Naive thymus-derived CD4-positive, alpha-beta T cell (primary cell): ENCODE measurements at regions not wholly inside any gene's neighbourhood (a gene's known extent, or its start where the extent isn't known, plus 50 kb on each side); places are given as distances from the start of the nearest gene placed in this dataset.

ENCODE experiments used
- ATAC-seq: fragments of 150-1000 bp; cut with Tn5 transposase; 2 replicates; pipeline ENCODE4 v1.10.0; 2021; ENCODE audit warnings: mild to moderate bottlenecking, moderate library complexity
- CTCF ChIA-PET: fragments of 350-600 bp; sonication (Branson Sonifier 250); formaldehyde crosslinking; loops from one replicate; lab custom pipeline; 2021; ENCODE audit warnings: antibody characterized with exemption; lab: Charles Lee
- POLR2A ChIA-PET: fragments of 350-600 bp; sonication (Branson Sonifier 250); formaldehyde crosslinking; loops from one replicate; lab custom pipeline; 2021; ENCODE audit warnings: antibody characterized with exemption, inconsistent platforms; lab: Charles Lee
- DNase-seq, 9 donors: peaks; one replicate each; pipeline versions ENCODE4 v3.0.0 to v3.0.0-alpha.2; 2020 to 2022; ENCODE audit warnings: mixed read lengths in 1 of 9
- H3K27ac ChIP-seq: one replicate; pipeline ENCODE4 v1.7.0; 2013; ENCODE audit warnings: mild to moderate bottlenecking, low read depth, low read length, moderate library complexity
- H3K27me3 ChIP-seq, 2 donors: one replicate each; pipeline ENCODE4 v1.7.0; 2013; ENCODE audit warnings: low read length in 2 of 2, mild to moderate bottlenecking in 2 of 2, moderate library complexity in 2 of 2; ENCODE audit not compliant: control insufficient read depth in 2 of 2, insufficient read depth in 2 of 2
- H3K36me3 ChIP-seq, 3 experiments: 1 replicate in 2 of 3; 2 replicates in 1 of 3; pipeline ENCODE4 v1.7.0; 2013; ENCODE audit warnings: low read length in 3 of 3, mild to moderate bottlenecking in 3 of 3, moderate library complexity in 1 of 3; ENCODE audit not compliant: insufficient read depth in 3 of 3, control insufficient read depth in 2 of 3
- H3K4me1 ChIP-seq, 2 donors: one replicate each; pipeline ENCODE4 v1.7.0; 2013; ENCODE audit warnings: low read length in 2 of 2, mild to moderate bottlenecking in 2 of 2, moderate library complexity in 1 of 2; ENCODE audit not compliant: control insufficient read depth in 2 of 2, insufficient read depth in 2 of 2
- H3K4me3 ChIP-seq: 2 replicates; pipeline ENCODE4 v1.7.0; 2013; ENCODE audit warnings: mild to moderate bottlenecking, low read length
- H3K9me3 ChIP-seq, 3 experiments: 1 replicate in 2 of 3; 2 replicates in 1 of 3; pipeline ENCODE4 v1.7.0; 2013; ENCODE audit warnings: low read length in 3 of 3; ENCODE audit not compliant: control insufficient read depth in 2 of 3
- H3K27ac Mint-ChIP-seq, 9 donors: one replicate each; pipeline ENCODE4 v1.8.0; 2020 to 2022; ENCODE audit warnings: mixed read lengths in 9 of 9, mild to moderate bottlenecking in 8 of 9, moderate library complexity in 5 of 9, inconsistent platforms in 2 of 9
- H3K27me3 Mint-ChIP-seq, 5 donors: one replicate each; pipeline ENCODE4 v1.8.0; 2021 to 2022; ENCODE audit warnings: mixed read lengths in 5 of 5, mild to moderate bottlenecking in 1 of 5
- H3K36me3 Mint-ChIP-seq, 5 donors: one replicate each; pipeline ENCODE4 v1.8.0; 2020 to 2022; ENCODE audit warnings: mixed read lengths in 5 of 5, mild to moderate bottlenecking in 3 of 5, inconsistent platforms in 1 of 5
- H3K4me1 Mint-ChIP-seq, 7 donors: one replicate each; pipeline ENCODE4 v1.8.0; 2020 to 2022; ENCODE audit warnings: mixed read lengths in 7 of 7, mild to moderate bottlenecking in 3 of 7, inconsistent platforms in 1 of 7
- H3K4me3 Mint-ChIP-seq, 10 donors: one replicate each; pipeline ENCODE4 v1.8.0; 2020 to 2022; ENCODE audit warnings: mild to moderate bottlenecking in 10 of 10, mixed read lengths in 10 of 10, moderate library complexity in 6 of 10, inconsistent platforms in 2 of 10
- H3K9me3 Mint-ChIP-seq, 11 donors: one replicate each; pipeline ENCODE4 v1.8.0; 2020 to 2022; ENCODE audit warnings: mixed read lengths in 11 of 11, mild to moderate bottlenecking in 4 of 11, inconsistent platforms in 1 of 11, moderate library complexity in 1 of 11
- intact Hi-C, 2 donors: fragments of 100-400 bp; cut with micrococcal nuclease; formaldehyde crosslinking; loops; one replicate each; pipeline ENCODE4 v1.15.1; 2023

GRCh38 chr17:51491416-51491815 lies 231.1 kb downstream of the UTP18 start:
- no peaks in the 10 kb centered on the region for H3K27me3 ChIP-seq
- Mint-ChIP-seq H3K27ac (no peak overlapping the region), H3K36me3 (no peaks in the 10 kb centered on the region), H3K4me3 (no peak overlapping the region), H3K27me3 (peaks cover 0 to 15% (median 5%) of the 10 kb centered on the region in 5 donors), H3K4me1 (peaks cover 4 to 11% (median 7%) of the 10 kb centered on the region in 7 donors), H3K9me3 (peaks cover 0 to 1% (median 0%) of the 10 kb centered on the region in 11 donors)
- no peaks in the 10 kb centered on the region for H3K36me3 ChIP-seq
- ChIA-PET POLR2A (no interaction called here), CTCF (no interaction called here)
- H3K4me3 ChIP-seq, result no peak overlapping the region
- ATAC-seq (no peak), DNase-seq (no peak)
- H3K9me3 ChIP-seq, result no peaks in the 10 kb centered on the region
- no peaks in the 10 kb centered on the region for H3K4me1 ChIP-seq
- H3K27ac ChIP-seq, result no peak overlapping the region
- intact Hi-C loops, result no loop called here

GRCh38 chr17:51493206-51493605 lies 232.9 kb downstream of the UTP18 start:
- no peak overlapping the region for H3K4me3 ChIP-seq
- ChIA-PET POLR2A (no interaction called here), CTCF (interaction anchor here (1.5 kb wide), 1 partner anchor 32 kb away, joined by 5 read pairs; no protein-coding TSS in a partner anchor)
- peaks cover 0 to 11% (median under 1%) of the 10 kb centered on the region in 7 donors for H3K4me1 Mint-ChIP-seq
- H3K36me3 ChIP-seq, result no peaks in the 10 kb centered on the region
- H3K4me1 ChIP-seq, result no peaks in the 10 kb centered on the region
- no peak overlapping the region for H3K27ac Mint-ChIP-seq
- H3K27me3 ChIP-seq, result no peaks in the 10 kb centered on the region
- ATAC-seq (no peak), DNase-seq (no peak)
- no peaks in the 10 kb centered on the region for H3K36me3 Mint-ChIP-seq
- peaks cover 0 to 9% (median 0%) of the 10 kb centered on the region in 5 donors for H3K27me3 Mint-ChIP-seq
- no peak overlapping the region for H3K4me3 Mint-ChIP-seq
- no peaks in the 10 kb centered on the region for H3K9me3 ChIP-seq
- no peak overlapping the region for H3K27ac ChIP-seq
- intact Hi-C loops, result no loop called here
- peaks cover 0 to 1% (median 0%) of the 10 kb centered on the region in 11 donors for H3K9me3 Mint-ChIP-seq

GRCh38 chr17:51496378-51496777 lies 236.0 kb downstream of the UTP18 start:
- Mint-ChIP-seq H3K4me3 (no peak overlapping the region), H3K27me3 (peaks cover 0 to 13% (median 0%) of the 10 kb centered on the region in 5 donors), H3K9me3 (no peaks in the 10 kb centered on the region), H3K27ac (no peak overlapping the region), H3K36me3 (no peaks in the 10 kb centered on the region), H3K4me1 (peaks cover 0 to 11% (median 0%) of the 10 kb centered on the region in 7 donors)
- Histone ChIP-seq H3K27me3 (no peaks in the 10 kb centered on the region), H3K36me3 (no peaks in the 10 kb centered on the region), H3K9me3 (no peaks in the 10 kb centered on the region), H3K4me1 (no peaks in the 10 kb centered on the region), H3K4me3 (no peak overlapping the region), H3K27ac (no peak overlapping the region)
- intact Hi-C loops, result no loop called here
- ChIA-PET POLR2A (no interaction called here), CTCF (no interaction called here)
- DNase-seq, result no peak
- no peak for ATAC-seq

- H3K36me3 ChIP-seq, result no peaks in the 10 kb centered on the region
- no peak overlapping the region for H3K4me3 ChIP-seq
- no peak overlapping the region for H3K27ac ChIP-seq
- Mint-ChIP-seq H3K9me3 (no peaks in the 10 kb centered on the region), H3K4me1 (peaks cover 0 to 6% (median 0%) of the 10 kb centered on the region in 7 donors), H3K27ac (no peak overlapping the region), H3K36me3 (peaks cover 0 to 3% (median 0%) of the 10 kb centered on the region in 5 donors), H3K4me3 (no peak overlapping the region), H3K27me3 (peaks cover 0 to 19% (median 10%) of the 10 kb centered on the region in 5 donors)
- ChIA-PET CTCF (no interaction called here), POLR2A (no interaction called here)
- no peaks in the 10 kb centered on the region for H3K9me3 ChIP-seq
- no peak for DNase-seq
- ATAC-seq, result no peak
- H3K27me3 ChIP-seq, result no peaks in the 10 kb centered on the region
- intact Hi-C loops, result no loop called here
- H3K4me1 ChIP-seq, result no peaks in the 10 kb centered on the region
These were observed 239.6 kb downstream of the UTP18 start for GRCh38 chr17:51499897-51500296.

- Histone ChIP-seq H3K9me3 (no peaks in the 10 kb centered on the region), H3K27me3 (no peaks in the 10 kb centered on the region), H3K27ac (no peak overlapping the region), H3K4me1 (no peaks in the 10 kb centered on the region), H3K4me3 (no peak overlapping the region), H3K36me3 (no peaks in the 10 kb centered on the region)
- H3K36me3 Mint-ChIP-seq, result peaks cover 0 to 3% (median 0%) of the 10 kb centered on the region in 5 donors
- peaks cover 0 to 19% (median 12%) of the 10 kb centered on the region in 5 donors for H3K27me3 Mint-ChIP-seq
- no peak overlapping the region for H3K27ac Mint-ChIP-seq
- H3K9me3 Mint-ChIP-seq, result no peaks in the 10 kb centered on the region
- DNase-seq (no peak), ATAC-seq (no peak)
- intact Hi-C loops, result no loop called here
- H3K4me3 Mint-ChIP-seq, result no peak overlapping the region
- ChIA-PET CTCF (no interaction called here), POLR2A (no interaction called here)
- H3K4me1 Mint-ChIP-seq, result peaks cover 0 to 6% (median 0%) of the 10 kb centered on the region in 7 donors
These were observed 240.1 kb downstream of the UTP18 start for GRCh38 chr17:51500454-51500853.

GRCh38 chr17:51505450-51505849 lies 245.1 kb downstream of the UTP18 start:
- Histone ChIP-seq H3K4me1 (no peaks in the 10 kb centered on the region), H3K27ac (no peak overlapping the region), H3K36me3 (no peaks in the 10 kb centered on the region), H3K4me3 (no peak overlapping the region), H3K27me3 (no peaks in the 10 kb centered on the region), H3K9me3 (no peaks in the 10 kb centered on the region)
- no peaks in the 10 kb centered on the region for H3K9me3 Mint-ChIP-seq
- H3K4me3 Mint-ChIP-seq, result no peak overlapping the region
- intact Hi-C loops, result no loop called here
- H3K4me1 Mint-ChIP-seq, result no peaks in the 10 kb centered on the region
- ATAC-seq, result no peak
- DNase-seq, result no peak
- CTCF ChIA-PET, result interaction anchor here (0.6 kb wide), 1 partner anchor 134 kb away, joined by 5 read pairs; no protein-coding TSS in a partner anchor
- POLR2A ChIA-PET, result no interaction called here
- peaks cover 0 to 27% (median 12%) of the 10 kb centered on the region in 5 donors for H3K27me3 Mint-ChIP-seq
- H3K36me3 Mint-ChIP-seq, result peaks cover 0 to 3% (median 0%) of the 10 kb centered on the region in 5 donors
- H3K27ac Mint-ChIP-seq, result peak overlapping the region in 1 of 9 donors; percentile 46

- CTCF ChIA-PET, result no interaction called here
- H3K4me3 Mint-ChIP-seq, result no peak overlapping the region
- no peak for ATAC-seq
- Histone ChIP-seq H3K27me3 (no peaks in the 10 kb centered on the region), H3K36me3 (no peaks in the 10 kb centered on the region), H3K4me3 (no peak overlapping the region), H3K9me3 (no peaks in the 10 kb centered on the region), H3K27ac (no peak overlapping the region), H3K4me1 (no peaks in the 10 kb centered on the region)
- H3K27ac Mint-ChIP-seq, result no peak overlapping the region
- H3K4me1 Mint-ChIP-seq, result peaks cover 0 to 9% (median 3%) of the 10 kb centered on the region in 7 donors
- POLR2A ChIA-PET, result no interaction called here
- no peak for DNase-seq
- intact Hi-C loops, result no loop called here
- H3K9me3 Mint-ChIP-seq, result no peaks in the 10 kb centered on the region
- peaks cover 0 to 27% (median 12%) of the 10 kb centered on the region in 5 donors for H3K27me3 Mint-ChIP-seq
- peaks cover 0 to 3% (median 0%) of the 10 kb centered on the region in 5 donors for H3K36me3 Mint-ChIP-seq
These were observed 247.1 kb downstream of the UTP18 start for GRCh38 chr17:51507444-51507843.
